OCI-LY3 (cell line): ENCODE measurements at regions not wholly inside any gene's neighbourhood (a gene's known extent, or its start where the extent isn't known, plus 50 kb on each side); places are given as distances from the start of the nearest gene placed in this dataset.
A peak's percentile ranks its signal among the peaks of the same experiment; 100 is the strongest.
"Not testable (repeated sequence)": the region's sequence is repeated elsewhere in the genome, so short reads cannot be mapped to it uniquely, and the experiment has no call there.

Experiments
- H2AFZ ChIP-seq: fragments of 200-600, 300-600 bp; shearing (Covaris generic); 2 replicates; pipeline ENCODE4 v1.6.0; 2014; ENCODE audit warnings: antibody characterized with exemption, low read depth, low read length
- H3K27ac ChIP-seq: fragments of 200-600, 300-600 bp; sonication (generic); 2 replicates; pipeline ENCODE4 v1.5.1; 2014; ENCODE audit warnings: mild to moderate bottlenecking, low read length, moderate library complexity, mixed read lengths
- H3K27me3 ChIP-seq: fragments of 200-600, 300-600 bp; sonication (generic); 2 replicates; pipeline ENCODE4 v1.6.1; 2014; ENCODE audit warnings: low read depth, low read length, mixed read lengths
- H3K36me3 ChIP-seq: fragments of 200-600, 300-600 bp; sonication (generic); replicated peaks from 2 replicates; pipeline ENCODE3; 2014; ENCODE audit warnings: low read depth, low read length, mixed read lengths
- H3K4me1 ChIP-seq: fragments of 300-600, 200-600 bp; sonication (generic); 2 replicates; pipeline ENCODE4 v1.6.1; 2014; ENCODE audit warnings: low read length, mixed read lengths
- H3K4me2 ChIP-seq: fragments of 200-600, 300-600 bp; sonication (generic); 2 replicates; pipeline ENCODE4 v1.6.1; 2014; ENCODE audit warnings: low read length, mixed read lengths
- H3K4me3 ChIP-seq: fragments of 300-600, 200-600 bp; sonication (generic); 2 replicates; pipeline ENCODE4 v1.5.1; 2014; ENCODE audit warnings: antibody characterized with exemption, mild to moderate bottlenecking, low read length, moderate library complexity
- H3K79me2 ChIP-seq: fragments of 300-600, 200-600 bp; shearing (Covaris generic); 2 replicates; pipeline ENCODE4 v1.6.1; 2014; ENCODE audit warnings: mild to moderate bottlenecking, low read length, mixed read lengths
- H3K9ac ChIP-seq: fragments of 300-600, 200-600 bp; shearing (Covaris generic); 2 replicates; pipeline ENCODE4 v1.6.0; 2014; ENCODE audit warnings: mild to moderate bottlenecking, low read length, moderate library complexity
- H3K9me3 ChIP-seq: fragments of 200-600, 300-600 bp; shearing (Covaris generic); 2 replicates; pipeline ENCODE4 v1.6.1; 2014; ENCODE audit warnings: low read length, mixed read lengths; ENCODE audit not compliant: insufficient read depth
- H4K20me1 ChIP-seq: fragments of 200-600, 300-600 bp; sonication (generic); 2 replicates; pipeline ENCODE4 v1.6.1; 2016; ENCODE audit warnings: low read length, mixed read lengths; ENCODE audit not compliant: insufficient read depth
- EZH2phosphoT487 ChIP-seq: fragments of 200-600 bp; shearing (Covaris generic); IDR thresholded peaks from 2 replicates; pipeline ENCODE4 v1.6.1; 2018; ENCODE audit warnings: antibody characterized with exemption, mixed run types, low read depth
- TF ChIP-seq, protein P1 (sequence below): fragments of 200-600, 300-600 bp; sonication (generic); IDR thresholded peaks from 2 replicates; pipeline ENCODE4 v1.5.1; 2014; ENCODE audit warnings: antibody characterized with exemption, low read length, low read depth

DNA sequence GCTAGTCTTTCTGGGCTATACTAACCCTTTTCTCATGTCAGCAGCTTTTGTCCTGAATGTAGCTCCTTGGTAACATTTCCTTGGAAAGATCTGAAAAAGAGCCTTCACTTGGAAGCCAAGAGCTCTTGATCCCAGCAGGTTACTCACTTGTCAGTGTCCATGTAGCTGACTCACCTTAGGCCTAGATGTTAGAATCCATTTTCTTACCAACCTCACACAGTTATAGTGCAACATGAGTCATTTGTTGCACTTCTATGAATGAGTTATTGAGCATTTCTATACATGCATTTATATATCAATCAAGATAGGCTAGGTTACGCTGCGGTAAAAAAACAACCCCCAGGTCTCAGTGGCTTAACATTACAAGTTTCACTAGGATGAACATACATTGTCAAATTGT lies 106.8 kb upstream of the SLC7A14 start:
- Histone ChIP-seq H3K79me2 (no peaks in the 10 kb centered on the region), H3K9me3 (no peaks in the 10 kb centered on the region), H2AFZ (no peak overlapping the region), H3K4me3 (no peak overlapping the region), H4K20me1 (no peaks in the 10 kb centered on the region), H3K27me3 (peaks cover 41% of the 10 kb centered on the region), H3K9ac (no peak overlapping the region), H3K36me3 (no peaks in the 10 kb centered on the region), H3K27ac (no peak overlapping the region), H3K4me1 (no peaks in the 10 kb centered on the region), H3K4me2 (no peak overlapping the region)
- TF ChIP-seq, protein P1, sequence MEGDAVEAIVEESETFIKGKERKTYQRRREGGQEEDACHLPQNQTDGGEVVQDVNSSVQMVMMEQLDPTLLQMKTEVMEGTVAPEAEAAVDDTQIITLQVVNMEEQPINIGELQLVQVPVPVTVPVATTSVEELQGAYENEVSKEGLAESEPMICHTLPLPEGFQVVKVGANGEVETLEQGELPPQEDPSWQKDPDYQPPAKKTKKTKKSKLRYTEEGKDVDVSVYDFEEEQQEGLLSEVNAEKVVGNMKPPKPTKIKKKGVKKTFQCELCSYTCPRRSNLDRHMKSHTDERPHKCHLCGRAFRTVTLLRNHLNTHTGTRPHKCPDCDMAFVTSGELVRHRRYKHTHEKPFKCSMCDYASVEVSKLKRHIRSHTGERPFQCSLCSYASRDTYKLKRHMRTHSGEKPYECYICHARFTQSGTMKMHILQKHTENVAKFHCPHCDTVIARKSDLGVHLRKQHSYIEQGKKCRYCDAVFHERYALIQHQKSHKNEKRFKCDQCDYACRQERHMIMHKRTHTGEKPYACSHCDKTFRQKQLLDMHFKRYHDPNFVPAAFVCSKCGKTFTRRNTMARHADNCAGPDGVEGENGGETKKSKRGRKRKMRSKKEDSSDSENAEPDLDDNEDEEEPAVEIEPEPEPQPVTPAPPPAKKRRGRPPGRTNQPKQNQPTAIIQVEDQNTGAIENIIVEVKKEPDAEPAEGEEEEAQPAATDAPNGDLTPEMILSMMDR, result no peak
- no peak for TF ChIP-seq EZH2phosphoT487

DNA sequence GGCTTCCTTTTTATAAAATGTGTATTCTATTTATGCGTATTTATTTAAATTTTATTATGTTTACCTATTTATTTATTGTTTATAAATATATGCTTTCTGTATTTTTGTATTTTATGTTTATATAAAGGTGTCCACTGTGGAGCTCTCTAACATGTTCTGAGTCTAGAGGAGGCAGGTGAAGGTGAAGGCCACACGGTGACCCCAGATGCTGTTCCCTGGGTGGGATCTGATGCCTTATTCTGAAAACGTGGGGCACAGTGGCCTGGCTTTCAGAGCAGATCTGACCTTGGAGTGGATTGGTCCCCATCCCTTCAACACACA lies 104.7 kb upstream of the SLC7A14 start:
- H2AFZ ChIP-seq, result no peak overlapping the region
- no peak for TF ChIP-seq EZH2phosphoT487
- TF ChIP-seq, protein P1, result no peak
- H3K9ac ChIP-seq, result no peak overlapping the region
- H3K4me2 ChIP-seq, result no peak overlapping the region
- H3K27ac ChIP-seq, result no peak overlapping the region
- H4K20me1 ChIP-seq, result no peaks in the 10 kb centered on the region
- no peaks in the 10 kb centered on the region for H3K79me2 ChIP-seq
- no peaks in the 10 kb centered on the region for H3K9me3 ChIP-seq
- H3K4me3 ChIP-seq, result no peak overlapping the region
- peaks cover 24% of the 10 kb centered on the region for H3K27me3 ChIP-seq
- no peaks in the 10 kb centered on the region for H3K4me1 ChIP-seq
- no peaks in the 10 kb centered on the region for H3K36me3 ChIP-seq

DNA sequence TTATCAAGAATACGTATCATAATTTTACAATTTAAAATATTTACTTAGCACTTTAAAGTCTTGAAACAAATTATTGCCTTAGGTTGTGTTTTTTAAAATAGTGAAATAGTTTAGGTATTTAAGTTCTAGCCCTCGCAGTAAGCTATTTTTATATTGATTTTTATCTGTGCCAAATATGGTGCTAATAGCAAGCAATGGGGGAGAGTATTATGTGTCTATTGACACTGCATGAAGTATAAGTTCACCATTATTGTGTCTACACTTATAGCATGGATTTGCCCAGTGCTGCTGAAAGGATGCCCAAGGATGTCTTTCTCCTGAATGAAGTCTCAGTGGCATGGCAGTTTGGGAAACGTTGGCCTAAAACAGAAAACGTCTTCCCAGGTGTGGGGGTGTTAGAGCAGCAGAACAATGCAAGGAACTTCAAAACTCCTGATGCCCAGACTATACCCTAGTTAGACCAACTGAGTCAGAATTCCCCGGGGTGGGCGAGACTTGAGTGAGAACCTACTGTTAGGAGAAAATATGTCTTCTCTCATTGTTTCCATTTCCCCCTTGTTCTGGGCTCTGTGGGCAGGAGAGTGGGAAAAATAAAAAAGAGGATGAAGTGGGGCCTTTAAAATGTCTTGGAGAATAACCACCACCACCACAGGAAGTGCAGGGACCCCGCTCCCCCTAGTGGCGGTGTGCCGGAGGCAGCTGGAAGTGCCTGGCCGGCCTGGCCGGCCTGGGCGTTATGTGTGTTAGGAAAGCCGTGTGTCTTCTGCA lies 104.2 kb upstream of the SLC7A14 start:
- TF ChIP-seq, protein P1, result peak; percentile 78
- no peak for TF ChIP-seq EZH2phosphoT487
- Histone ChIP-seq H3K36me3 (no peaks in the 10 kb centered on the region), H3K4me1 (no peaks in the 10 kb centered on the region), H2AFZ (no peak overlapping the region), H3K4me2 (no peak overlapping the region), H4K20me1 (no peaks in the 10 kb centered on the region), H3K79me2 (no peaks in the 10 kb centered on the region), H3K9me3 (no peaks in the 10 kb centered on the region), H3K4me3 (no peak overlapping the region), H3K9ac (no peak overlapping the region), H3K27me3 (peaks cover 19% of the 10 kb centered on the region), H3K27ac (no peak overlapping the region)

DNA sequence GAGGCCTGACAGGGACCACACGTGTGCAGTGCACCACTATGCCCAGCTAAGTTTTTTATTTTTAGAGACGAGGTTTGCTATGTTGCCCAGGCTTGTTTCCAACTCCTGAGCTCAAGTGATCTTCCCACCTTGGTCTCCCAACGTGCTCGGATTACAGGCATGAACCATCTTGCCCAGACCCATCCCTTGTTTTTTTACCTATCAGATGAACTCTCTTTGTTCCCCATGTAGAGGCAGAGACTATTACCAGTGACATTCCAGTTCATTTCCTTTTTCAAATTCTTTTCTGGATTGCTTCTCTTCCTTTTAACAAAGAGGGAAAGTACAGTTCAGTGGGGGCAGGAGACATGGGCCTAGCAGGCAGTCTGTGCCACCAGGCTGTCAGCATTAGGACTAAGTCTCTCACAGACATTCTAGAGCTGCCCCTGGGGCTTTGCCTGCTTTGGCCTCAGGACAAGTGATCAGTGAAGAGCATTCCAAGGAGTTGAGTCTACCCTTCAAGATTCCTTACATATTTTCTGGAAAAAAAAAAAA lies 103.5 kb upstream of the SLC7A14 start:
- Histone ChIP-seq H3K79me2 (no peaks in the 10 kb centered on the region), H3K27me3 (peaks cover 19% of the 10 kb centered on the region), H3K27ac (no peak overlapping the region), H3K9me3 (no peaks in the 10 kb centered on the region), H4K20me1 (no peaks in the 10 kb centered on the region), H3K4me3 (no peak overlapping the region), H3K9ac (no peak overlapping the region), H3K4me2 (no peak overlapping the region), H3K4me1 (no peaks in the 10 kb centered on the region), H2AFZ (no peak overlapping the region), H3K36me3 (no peaks in the 10 kb centered on the region)
- no peak for TF ChIP-seq EZH2phosphoT487
- TF ChIP-seq, protein P1, result no peak

DNA sequence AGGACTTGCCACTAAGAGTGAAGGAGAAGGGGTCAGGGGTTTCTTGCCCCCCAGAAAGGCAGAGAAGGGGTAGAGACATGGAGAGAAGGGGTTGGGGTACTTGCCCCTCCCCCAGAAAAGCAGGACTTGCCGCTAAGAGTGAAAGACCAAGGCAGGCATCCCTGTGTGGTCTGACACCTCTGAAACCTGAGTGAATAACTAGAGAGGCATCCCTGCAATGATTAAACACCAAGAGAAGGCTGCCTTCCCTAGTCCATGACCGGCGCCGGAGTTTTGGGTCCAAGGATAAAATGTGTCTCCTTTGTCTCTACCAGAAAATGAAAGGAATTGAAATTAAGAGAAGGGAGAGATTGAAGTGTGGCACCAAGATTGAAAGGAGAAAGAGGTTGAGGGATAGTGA lies 102.3 kb upstream of the SLC7A14 start:
- not testable (repeated sequence) for H4K20me1 ChIP-seq, H3K27ac ChIP-seq, H3K4me2 ChIP-seq, H3K9ac ChIP-seq, H3K79me2 ChIP-seq, H3K9me3 ChIP-seq, H2AFZ ChIP-seq, H3K4me3 ChIP-seq, H3K36me3 ChIP-seq, H3K4me1 ChIP-seq
- peaks cover 19% of the 10 kb centered on the region for H3K27me3 ChIP-seq
